ENCODE measurements at regions not wholly inside any gene's neighbourhood (a gene's known extent, or its start where the extent isn't known, plus 50 kb on each side); places are given as distances from the start of the nearest gene placed in this dataset.

- TF ChIP-seq CTCF (conservative IDR thresholded peaks at IDR 0.05 in 1 of 2, IDR thresholded peaks at IDR 0.05 in 1 of 2; ENCODE audit: low read depth in 1 of 2, low read length in 2 of 2) (no peak), EZH2 (IDR thresholded peaks at IDR 0.05; ENCODE audit: low read length, missing control alignments) (no peak)
These were observed 216.3 kb upstream of the PRR20A start for GRCh38 chr13:56924401-56924800.
